ENCODE measurements at regions not wholly inside any gene's neighbourhood (a gene's known extent, or its start where the extent isn't known, plus 50 kb on each side); places are given as distances from the start of the nearest gene placed in this dataset.

- H3K36me3 ChIP-seq, result no peaks in the 10 kb centered on the region
- DNase-seq (ENCODE audit: low read depth in 1 of 2, low spot score in 2 of 2), result no peak
- no peak overlapping the region for H3K27ac ChIP-seq
- H3K27me3 ChIP-seq (replicated peaks), result no peaks in the 10 kb centered on the region
- no peaks in the 10 kb centered on the region for H3K4me1 ChIP-seq (replicated peaks)
- H3K4me3 ChIP-seq, result no peak overlapping the region
- no peaks in the 10 kb centered on the region for H3K9me3 ChIP-seq (replicated peaks)
These were observed 481.9 kb downstream of the KDM4C start for GRCh38 chr9:7239708-7240107.

GRCh38 chr9:7238247-7238637, 480.5 kb downstream of the KDM4C start:
- no peaks in the 10 kb centered on the region for H3K36me3 ChIP-seq
- no peaks in the 10 kb centered on the region for H3K9me3 ChIP-seq (replicated peaks)
- no peak overlapping the region for H3K4me3 ChIP-seq
- H3K27me3 ChIP-seq (replicated peaks), result no peaks in the 10 kb centered on the region
- DNase-seq (ENCODE audit: low read depth in 1 of 2, low spot score in 2 of 2), result no peak
- H3K27ac ChIP-seq, result no peak overlapping the region
- no peaks in the 10 kb centered on the region for H3K4me1 ChIP-seq (replicated peaks)

GRCh38 chr9:7237473-7238246, 479.9 kb downstream of the KDM4C start:
- Histone ChIP-seq H3K27ac (no peak overlapping the region), H3K9me3 (replicated peaks) (no peaks in the 10 kb centered on the region), H3K36me3 (no peaks in the 10 kb centered on the region), H3K4me1 (replicated peaks) (no peaks in the 10 kb centered on the region), H3K4me3 (no peak overlapping the region), H3K27me3 (replicated peaks) (no peaks in the 10 kb centered on the region)
- no peak for DNase-seq (ENCODE audit: low read depth in 1 of 2, low spot score in 2 of 2)

GRCh38 chr9:7236186-7236585, 478.4 kb downstream of the KDM4C start:
- Histone ChIP-seq H3K27me3 (replicated peaks) (no peaks in the 10 kb centered on the region), H3K4me1 (replicated peaks) (no peaks in the 10 kb centered on the region), H3K9me3 (replicated peaks) (no peaks in the 10 kb centered on the region), H3K4me3 (no peak overlapping the region), H3K27ac (no peak overlapping the region), H3K36me3 (no peaks in the 10 kb centered on the region)
- DNase-seq (ENCODE audit: low read depth in 1 of 2, low spot score in 2 of 2), result no peak

- Histone ChIP-seq H3K4me1 (replicated peaks) (no peaks in the 10 kb centered on the region), H3K27me3 (replicated peaks) (no peaks in the 10 kb centered on the region)
- no peak for DNase-seq (ENCODE audit: low read depth in 1 of 2, low spot score in 2 of 2)
These were observed 476.4 kb downstream of the KDM4C start for GRCh38 chr9:7234144-7234543.

GRCh38 chr9:7229571-7229970, 471.8 kb downstream of the KDM4C start:
- Histone ChIP-seq H3K27me3 (replicated peaks) (no peaks in the 10 kb centered on the region), H3K4me3 (no peak overlapping the region), H3K4me1 (replicated peaks) (no peaks in the 10 kb centered on the region), H3K36me3 (no peaks in the 10 kb centered on the region), H3K27ac (no peak overlapping the region), H3K9me3 (replicated peaks) (no peaks in the 10 kb centered on the region)
- no peak for DNase-seq (ENCODE audit: low read depth in 1 of 2, low spot score in 2 of 2)

More at GRCh38 chr9:7234144-7234543, 476.4 kb downstream of the KDM4C start:
- H3K27ac ChIP-seq, result no peak overlapping the region
- no peak overlapping the region for H3K4me3 ChIP-seq
- H3K9me3 ChIP-seq (replicated peaks), result no peaks in the 10 kb centered on the region
- no peaks in the 10 kb centered on the region for H3K36me3 ChIP-seq

- H3K27ac ChIP-seq, result no peak overlapping the region
- no peaks in the 10 kb centered on the region for H3K4me1 ChIP-seq (replicated peaks)
- no peak overlapping the region for H3K4me3 ChIP-seq
- no peak for DNase-seq (ENCODE audit: low read depth in 1 of 2, low spot score in 2 of 2)
- no peaks in the 10 kb centered on the region for H3K36me3 ChIP-seq
- H3K27me3 ChIP-seq (replicated peaks), result no peaks in the 10 kb centered on the region
- no peaks in the 10 kb centered on the region for H3K9me3 ChIP-seq (replicated peaks)
These were observed 471.0 kb downstream of the KDM4C start for GRCh38 chr9:7228726-7229125.

- no peak for DNase-seq (ENCODE audit: low read depth in 1 of 2, low spot score in 2 of 2)
- Histone ChIP-seq H3K36me3 (no peaks in the 10 kb centered on the region), H3K27ac (no peak overlapping the region), H3K27me3 (replicated peaks) (no peaks in the 10 kb centered on the region), H3K9me3 (replicated peaks) (no peaks in the 10 kb centered on the region), H3K4me1 (replicated peaks) (no peaks in the 10 kb centered on the region), H3K4me3 (no peak overlapping the region)
These were observed 470.2 kb downstream of the KDM4C start for GRCh38 chr9:7227951-7228350.

- Histone ChIP-seq H3K4me1 (replicated peaks) (no peaks in the 10 kb centered on the region), H3K36me3 (no peaks in the 10 kb centered on the region), H3K27me3 (replicated peaks) (no peaks in the 10 kb centered on the region), H3K9me3 (replicated peaks) (no peaks in the 10 kb centered on the region), H3K27ac (no peak overlapping the region), H3K4me3 (no peak overlapping the region)
- DNase-seq (ENCODE audit: low read depth in 1 of 2, low spot score in 2 of 2), result no peak
These were observed 468.4 kb downstream of the KDM4C start for GRCh38 chr9:7226007-7226640.

Data from SJSA1 (cell line).